K562 (cell line): ENCODE measurements at regions not wholly inside any gene's neighbourhood (a gene's known extent, or its start where the extent isn't known, plus 50 kb on each side); places are given as distances from the start of the nearest gene placed in this dataset.

Source experiments
- ATAC-seq: fragments of 200-7000 bp; cut with Tn5 transposase; 3 replicates; pipeline ENCODE4 v1.9.1; 2020; ENCODE audit warnings: moderate library complexity
- BruUV-seq: library from RNA; stranded (reverse); fragments of 400-500 nt; replicated peaks from 2 replicates; lab custom pipeline; 2021; lab: Mats Ljungman, UMichigan
- CTCF ChIA-PET: fragments of 300-600 bp; formaldehyde crosslinking; extraction: SDS; loops from one replicate; lab custom pipeline; 2021; ENCODE audit warnings: low intra/inter-chr PET ratio; lab: Yijun Ruan, JAX
- POLR2A ChIA-PET: fragments of 300-600, 350-650 bp; sonication (Branson Sonifier 250); formaldehyde crosslinking; extraction: SDS; loops from one replicate; lab custom pipeline; 2021; ENCODE audit warnings: antibody characterized with exemption, inconsistent platforms; lab: Yijun Ruan, JAX
- DNase-seq, 4 experiments: peaks; one replicate each; pipeline versions ENCODE4 v3.0.0 to v3.0.0-alpha.2; 2011 to 2018; ENCODE audit warnings: low spot score in 3 of 4, mixed read lengths in 3 of 4; ENCODE audit errors: extremely low read depth in 1 of 4
- FAIRE-seq: peaks from 2 replicates; lab custom pipeline; 2011; peaks lifted over from hg19 to GRCh38; lab: Jason Lieb, UNC
- H2AFZ ChIP-seq: 2 replicates; pipeline ENCODE4 v1.6.0; 2011; ENCODE audit warnings: low read depth, low read length, control low read depth, inconsistent platforms
- H3K27ac ChIP-seq: fragments of 200-600 bp; 3 replicates; pipeline ENCODE4 v1.8.0; 2011; ENCODE audit warnings: low read depth, mild to moderate bottlenecking, control low read depth, inconsistent platforms, low read length, moderate library complexity, mixed read lengths; ENCODE audit errors: extremely low read depth
- H3K27me3 ChIP-seq, 2 experiments: fragments of 300-600 bp in 1 of 2; 2 replicates in 1 of 2; 3 replicates in 1 of 2; pipeline versions ENCODE4 v1.6.0 to v1.8.0; 2011; ENCODE audit warnings: inconsistent platforms in 2 of 2, low read length in 2 of 2, mild to moderate bottlenecking in 1 of 2, mixed read lengths in 1 of 2, moderate library complexity in 1 of 2; ENCODE audit not compliant: control insufficient read depth in 2 of 2, insufficient read depth in 2 of 2
- H3K36me3 ChIP-seq: fragments of 300-600 bp; 3 replicates; pipeline ENCODE4 v1.8.0; 2011; ENCODE audit warnings: mild to moderate bottlenecking, low read length, inconsistent platforms; ENCODE audit not compliant: control insufficient read depth, insufficient read depth
- H3K4me1 ChIP-seq, 2 experiments: fragments of 200-600 bp in 1 of 2; replicated peaks in 1 of 2; 2 replicates in 1 of 2; 3 replicates in 1 of 2; pipeline versions ENCODE4 v1.5.1 to v1.8.0; 2011; ENCODE audit warnings: inconsistent platforms in 2 of 2, low read length in 2 of 2, mild to moderate bottlenecking in 1 of 2, mixed read lengths in 1 of 2, moderate library complexity in 1 of 2; ENCODE audit not compliant: control insufficient read depth in 2 of 2, insufficient read depth in 2 of 2
- H3K4me2 ChIP-seq: 2 replicates; pipeline ENCODE4 v1.6.1; 2011; ENCODE audit warnings: low read length, control low read depth, inconsistent platforms, mixed read lengths; ENCODE audit not compliant: insufficient read depth
- H3K4me3 ChIP-seq: fragments of 200-600 bp; sonication (generic), shearing (Covaris generic); 2 replicates; pipeline ENCODE4 v1.5.1; 2016; ENCODE audit warnings: control low read depth, inconsistent platforms
- H3K79me2 ChIP-seq: fragments of 200-600 bp; 3 replicates; pipeline ENCODE4 v1.8.0; 2011; ENCODE audit warnings: low read length, inconsistent platforms; ENCODE audit not compliant: control insufficient read depth, insufficient read depth
- H3K9ac ChIP-seq, 2 experiments: 2 replicates each; pipeline versions ENCODE4 v1.6.0 to v1.6.1; 2011; ENCODE audit warnings: low read depth in 2 of 2, low read length in 2 of 2, control low read depth in 1 of 2, inconsistent platforms in 1 of 2, mild to moderate bottlenecking in 1 of 2, mixed read lengths in 1 of 2; ENCODE audit not compliant: insufficient read depth in 1 of 2
- H3K9me1 ChIP-seq: one replicate; pipeline ENCODE4 v1.6.0; 2011; ENCODE audit warnings: inconsistent platforms, mild to moderate bottlenecking, low read length, moderate library complexity; ENCODE audit not compliant: control insufficient read depth, insufficient read depth
- H3K9me3 ChIP-seq: replicated peaks from 2 replicates; pipeline ENCODE4 v1.5.1; 2011; ENCODE audit warnings: low read depth, low read length, inconsistent platforms; ENCODE audit not compliant: control insufficient read depth, insufficient read depth
- H4K20me1 ChIP-seq: replicated peaks from 2 replicates; pipeline ENCODE4 v1.6.1; 2011; ENCODE audit warnings: low read length, inconsistent platforms, mixed read lengths; ENCODE audit not compliant: control insufficient read depth, insufficient read depth
- MAZ ChIP-seq, 2 experiments: fragments of 450-650 bp in 1 of 2; sonication (generic) in 1 of 2; formaldehyde crosslinking; IDR thresholded peaks in 1 of 2; conservative IDR thresholded peaks in 1 of 2; 2 replicates each; pipeline versions ENCODE4 v1.4.0 to v1.5.0; 2020; ENCODE audit warnings: mild to moderate bottlenecking in 1 of 2, missing genetic modification reagents in 1 of 2
- PKNOX1 ChIP-seq: fragments of 450-650 bp; IDR thresholded peaks from 2 replicates; pipeline ENCODE4 v1.6.1; 2016
- SNRNP70 ChIP-seq: fragments of 200-400 bp; formaldehyde crosslinking; optimal IDR thresholded peaks from 2 replicates; pipeline ENCODE3; 2017; ENCODE audit warnings: low read depth, low read length
- SREBF1 ChIP-seq: fragments of 150-350 bp; IDR thresholded peaks from 2 replicates; pipeline ENCODE4 v1.6.1; 2014; ENCODE audit warnings: antibody characterized with exemption, low read depth, low read length, borderline replicate concordance
- ZNF239 ChIP-seq: fragments of 250-450 bp; sonication (Bioruptor Pico); IDR thresholded peaks from 2 replicates; pipeline ENCODE4 v1.4.0; 2020; ENCODE audit warnings: mild to moderate bottlenecking
- WGBS: fragments of 100-300 bp; shearing (Covaris generic); methylation state at CpG from one replicate; pipeline ENCODE4 v1.1.6; 2016; ENCODE audit warnings: low coverage, mixed read lengths; ENCODE audit not compliant: insufficient coverage; ENCODE audit errors: missing lambda C conversion rate; 5-methylcytosine and 5-hydroxymethylcytosine counted together
- in situ Hi-C: fragments of 300-500 bp; cut with MboI; formaldehyde crosslinking; loops from 4 replicates; pipeline ENCODE4 v1.15.0; 2018; ENCODE audit warnings: inconsistent platforms, mixed read lengths
- intact Hi-C: fragments of 100-400 bp; cut with micrococcal nuclease; formaldehyde crosslinking; loops from 2 replicates; pipeline ENCODE4 v1.14.2; 2022
- TF ChIP-seq, protein P1 (sequence below): sonication (generic); formaldehyde crosslinking; IDR thresholded peaks from 2 replicates; pipeline ENCODE4 v1.8.1; 2023; ENCODE audit warnings: missing genetic modification reagents, mild to moderate bottlenecking, borderline replicate concordance
- TF ChIP-seq, protein P2 (sequence below): fragments of 250-450 bp; sonication (Bioruptor Pico); IDR thresholded peaks from 2 replicates; pipeline ENCODE4 v1.5.0; 2020; ENCODE audit warnings: mild to moderate bottlenecking, borderline replicate concordance

GRCh38 chr18:41881285-41881684, 73.7 kb upstream of the PIK3C3 start:
- intact Hi-C loops = no loop called here
- no peak for DNase-seq
- Histone ChIP-seq H3K9me1 (no peaks in the 10 kb centered on the region), H3K27ac (no peak overlapping the region), H3K36me3 (no peaks in the 10 kb centered on the region), H2AFZ (no peak overlapping the region), H3K4me1 (no peaks in the 10 kb centered on the region), H3K4me2 (no peak overlapping the region), H3K9me3 (no peaks in the 10 kb centered on the region; the same call in 1 of the 2 replicates), H3K4me3 (no peak overlapping the region), H3K27me3 (no peaks in the 10 kb centered on the region), H4K20me1 (no peaks in the 10 kb centered on the region), H3K9ac (no peak overlapping the region), H3K79me2 (no peaks in the 10 kb centered on the region)
- ATAC-seq = no peak
- BruUV-seq = no TSS peak
- FAIRE-seq = no peak
- no peak for TF ChIP-seq ZNF239 (CRISPR knock-in tag)
- WGBS = 0% methylated on average over 3 of the region's 3 CpGs
- CTCF ChIA-PET = no interaction called here
- in situ Hi-C loops = no loop called here
- POLR2A ChIA-PET = no interaction called here

DNA sequence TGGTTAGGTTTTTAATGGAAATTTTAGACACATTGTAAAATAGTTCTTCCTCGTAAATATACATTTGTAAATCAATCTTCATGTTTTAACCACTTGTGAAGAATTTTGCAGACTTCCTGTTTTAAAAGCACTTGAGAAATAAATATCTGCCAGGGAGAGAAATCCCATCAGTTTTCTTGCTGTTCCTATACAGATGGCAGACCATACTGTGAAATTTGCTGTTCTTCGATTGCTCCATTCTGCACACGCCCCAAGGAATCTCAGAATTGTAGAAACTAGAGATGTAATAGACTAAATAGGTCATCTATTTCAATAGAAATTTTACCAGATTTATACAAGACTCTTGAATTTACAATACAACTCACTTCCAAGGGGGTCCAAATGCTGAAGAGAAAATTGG, 75.8 kb upstream of the PIK3C3 start:
- H2AFZ ChIP-seq = no peak overlapping the region
- H3K4me2 ChIP-seq = no peak overlapping the region
- H3K79me2 ChIP-seq = no peaks in the 10 kb centered on the region
- 1% methylated on average over 3 of the region's 3 CpGs for WGBS
- H4K20me1 ChIP-seq = no peaks in the 10 kb centered on the region
- H3K4me3 ChIP-seq = no peak overlapping the region
- POLR2A ChIA-PET = interaction anchor here (0.6 kb wide), 1 partner anchor 339 kb away, joined by 4 read pairs; no protein-coding TSS in a partner anchor
- H3K27ac ChIP-seq = no peak overlapping the region
- FAIRE-seq (no peak), DNase-seq (no peak), ATAC-seq (no peak)
- H3K36me3 ChIP-seq = no peaks in the 10 kb centered on the region
- H3K9ac ChIP-seq = no peak overlapping the region
- H3K9me3 ChIP-seq = no peaks in the 10 kb centered on the region; the same call in 1 of the 2 replicates
- intact Hi-C loops (no loop called here), in situ Hi-C loops (no loop called here)
- no peaks in the 10 kb centered on the region for H3K27me3 ChIP-seq
- BruUV-seq = no TSS peak
- CTCF ChIA-PET = no interaction called here
- no peaks in the 10 kb centered on the region for H3K4me1 ChIP-seq
- H3K9me1 ChIP-seq = no peaks in the 10 kb centered on the region
- TF ChIP-seq, protein P1, sequence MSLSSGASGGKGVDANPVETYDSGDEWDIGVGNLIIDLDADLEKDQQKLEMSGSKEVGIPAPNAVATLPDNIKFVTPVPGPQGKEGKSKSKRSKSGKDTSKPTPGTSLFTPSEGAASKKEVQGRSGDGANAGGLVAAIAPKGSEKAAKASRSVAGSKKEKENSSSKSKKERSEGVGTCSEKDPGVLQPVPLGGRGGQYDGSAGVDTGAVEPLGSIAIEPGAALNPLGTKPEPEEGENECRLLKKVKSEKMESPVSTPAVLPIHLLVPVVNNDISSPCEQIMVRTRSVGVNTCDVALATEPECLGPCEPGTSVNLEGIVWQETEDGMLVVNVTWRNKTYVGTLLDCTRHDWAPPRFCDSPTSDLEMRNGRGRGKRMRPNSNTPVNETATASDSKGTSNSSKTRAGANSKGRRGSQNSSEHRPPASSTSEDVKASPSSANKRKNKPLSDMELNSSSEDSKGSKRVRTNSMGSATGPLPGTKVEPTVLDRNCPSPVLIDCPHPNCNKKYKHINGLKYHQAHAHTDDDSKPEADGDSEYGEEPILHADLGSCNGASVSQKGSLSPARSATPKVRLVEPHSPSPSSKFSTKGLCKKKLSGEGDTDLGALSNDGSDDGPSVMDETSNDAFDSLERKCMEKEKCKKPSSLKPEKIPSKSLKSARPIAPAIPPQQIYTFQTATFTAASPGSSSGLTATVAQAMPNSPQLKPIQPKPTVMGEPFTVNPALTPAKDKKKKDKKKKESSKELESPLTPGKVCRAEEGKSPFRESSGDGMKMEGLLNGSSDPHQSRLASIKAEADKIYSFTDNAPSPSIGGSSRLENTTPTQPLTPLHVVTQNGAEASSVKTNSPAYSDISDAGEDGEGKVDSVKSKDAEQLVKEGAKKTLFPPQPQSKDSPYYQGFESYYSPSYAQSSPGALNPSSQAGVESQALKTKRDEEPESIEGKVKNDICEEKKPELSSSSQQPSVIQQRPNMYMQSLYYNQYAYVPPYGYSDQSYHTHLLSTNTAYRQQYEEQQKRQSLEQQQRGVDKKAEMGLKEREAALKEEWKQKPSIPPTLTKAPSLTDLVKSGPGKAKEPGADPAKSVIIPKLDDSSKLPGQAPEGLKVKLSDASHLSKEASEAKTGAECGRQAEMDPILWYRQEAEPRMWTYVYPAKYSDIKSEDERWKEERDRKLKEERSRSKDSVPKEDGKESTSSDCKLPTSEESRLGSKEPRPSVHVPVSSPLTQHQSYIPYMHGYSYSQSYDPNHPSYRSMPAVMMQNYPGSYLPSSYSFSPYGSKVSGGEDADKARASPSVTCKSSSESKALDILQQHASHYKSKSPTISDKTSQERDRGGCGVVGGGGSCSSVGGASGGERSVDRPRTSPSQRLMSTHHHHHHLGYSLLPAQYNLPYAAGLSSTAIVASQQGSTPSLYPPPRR (CRISPR knock-in tag) = no peak
- TF ChIP-seq MAZ (CRISPR knock-in tag; conservative IDR thresholded peaks at IDR 0.05 in 1 of 2, IDR thresholded peaks at IDR 0.05 in 1 of 2) = no peak
- no peak for TF ChIP-seq SREBF1
- TF ChIP-seq, protein P2, sequence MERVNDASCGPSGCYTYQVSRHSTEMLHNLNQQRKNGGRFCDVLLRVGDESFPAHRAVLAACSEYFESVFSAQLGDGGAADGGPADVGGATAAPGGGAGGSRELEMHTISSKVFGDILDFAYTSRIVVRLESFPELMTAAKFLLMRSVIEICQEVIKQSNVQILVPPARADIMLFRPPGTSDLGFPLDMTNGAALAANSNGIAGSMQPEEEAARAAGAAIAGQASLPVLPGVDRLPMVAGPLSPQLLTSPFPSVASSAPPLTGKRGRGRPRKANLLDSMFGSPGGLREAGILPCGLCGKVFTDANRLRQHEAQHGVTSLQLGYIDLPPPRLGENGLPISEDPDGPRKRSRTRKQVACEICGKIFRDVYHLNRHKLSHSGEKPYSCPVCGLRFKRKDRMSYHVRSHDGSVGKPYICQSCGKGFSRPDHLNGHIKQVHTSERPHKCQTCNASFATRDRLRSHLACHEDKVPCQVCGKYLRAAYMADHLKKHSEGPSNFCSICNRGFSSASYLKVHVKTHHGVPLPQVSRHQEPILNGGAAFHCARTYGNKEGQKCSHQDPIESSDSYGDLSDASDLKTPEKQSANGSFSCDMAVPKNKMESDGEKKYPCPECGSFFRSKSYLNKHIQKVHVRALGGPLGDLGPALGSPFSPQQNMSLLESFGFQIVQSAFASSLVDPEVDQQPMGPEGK (CRISPR knock-in tag) = no peak
- no peak for TF ChIP-seq SNRNP70
- TF ChIP-seq PKNOX1 = no peak
